H1 (cell line): ENCODE measurements at regions not wholly inside any gene's neighbourhood (a gene's known extent, or its start where the extent isn't known, plus 50 kb on each side); places are given as distances from the start of the nearest gene placed in this dataset.

Experiments
- ATF3 ChIP-seq: IDR thresholded peaks from 2 replicates; pipeline ENCODE4 v1.6.1; 2011; ENCODE audit warnings: low read depth, mild to moderate bottlenecking, low read length; ENCODE audit not compliant: insufficient read depth
- BACH1 ChIP-seq: IDR thresholded peaks from 2 replicates; pipeline ENCODE4 v1.6.1; 2012; ENCODE audit warnings: low read length, improper control_type of control experiment
- BCL11A ChIP-seq, 2 experiments: IDR thresholded peaks; one replicate each; pipeline ENCODE4 v1.6.1; 2011; ENCODE audit warnings: low read depth in 2 of 2, low read length in 2 of 2, mild to moderate bottlenecking in 2 of 2
- RBBP5 ChIP-seq: IDR thresholded peaks from 2 replicates; pipeline ENCODE4 v1.7.1; 2012; ENCODE audit warnings: low read depth, mild to moderate bottlenecking, inconsistent platforms, low read length, moderate library complexity, borderline replicate concordance
- SIX5 ChIP-seq: IDR thresholded peaks from 2 replicates; pipeline ENCODE4 v1.6.1; 2011; ENCODE audit warnings: mild to moderate bottlenecking, low read depth, low read length
- TAF7 ChIP-seq: optimal IDR thresholded peaks from 2 replicates; pipeline ENCODE3; 2011; ENCODE audit warnings: low read depth, mild to moderate bottlenecking, inconsistent platforms, low read length, moderate library complexity, borderline replicate concordance
- TCF12 ChIP-seq: IDR thresholded peaks from 2 replicates; pipeline ENCODE4 v1.6.1; 2011; ENCODE audit warnings: low read depth, mild to moderate bottlenecking, low read length
- TF ChIP-seq, protein P1 (sequence below): fragments of 300-600 bp; sonication (generic); IDR thresholded peaks from 2 replicates; pipeline ENCODE4 v1.7.1; 2012; ENCODE audit warnings: low read length, moderate library complexity, mild to moderate bottlenecking, inconsistent platforms; ENCODE audit not compliant: insufficient replicate concordance
- TF ChIP-seq, protein P2 (sequence below), 3 experiments: IDR thresholded peaks; 1 replicate in 2 of 3; 2 replicates in 1 of 3; pipeline versions ENCODE4 v1.5.1 to v1.6.1; 2011; ENCODE audit warnings: low read length in 3 of 3, mild to moderate bottlenecking in 3 of 3, inconsistent platforms in 2 of 3, low read depth in 1 of 3, moderate library complexity in 1 of 3; ENCODE audit not compliant: insufficient read depth in 1 of 3; ENCODE audit errors: control extremely low read depth in 1 of 3

DNA sequence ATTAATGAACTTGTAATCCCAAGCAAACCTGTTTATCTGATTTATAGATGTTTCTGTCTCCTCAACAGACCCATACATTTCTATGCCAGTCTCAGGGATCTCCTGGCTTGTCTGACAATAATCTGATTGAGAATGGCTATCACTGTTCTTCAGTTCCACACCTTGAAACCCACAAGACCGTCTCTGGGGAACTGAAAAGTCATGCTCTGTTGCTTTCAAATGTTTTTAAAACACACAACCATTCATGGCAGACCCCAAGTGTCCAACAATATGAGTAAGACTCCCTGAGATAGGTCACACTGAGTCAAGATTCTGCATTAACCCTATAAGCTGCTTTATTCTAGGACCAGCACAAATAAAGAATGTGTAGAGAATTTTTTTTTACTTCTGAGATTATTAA, 611.2 kb upstream of the PLXNA2 start (continued):
- TF ChIP-seq, protein P1, sequence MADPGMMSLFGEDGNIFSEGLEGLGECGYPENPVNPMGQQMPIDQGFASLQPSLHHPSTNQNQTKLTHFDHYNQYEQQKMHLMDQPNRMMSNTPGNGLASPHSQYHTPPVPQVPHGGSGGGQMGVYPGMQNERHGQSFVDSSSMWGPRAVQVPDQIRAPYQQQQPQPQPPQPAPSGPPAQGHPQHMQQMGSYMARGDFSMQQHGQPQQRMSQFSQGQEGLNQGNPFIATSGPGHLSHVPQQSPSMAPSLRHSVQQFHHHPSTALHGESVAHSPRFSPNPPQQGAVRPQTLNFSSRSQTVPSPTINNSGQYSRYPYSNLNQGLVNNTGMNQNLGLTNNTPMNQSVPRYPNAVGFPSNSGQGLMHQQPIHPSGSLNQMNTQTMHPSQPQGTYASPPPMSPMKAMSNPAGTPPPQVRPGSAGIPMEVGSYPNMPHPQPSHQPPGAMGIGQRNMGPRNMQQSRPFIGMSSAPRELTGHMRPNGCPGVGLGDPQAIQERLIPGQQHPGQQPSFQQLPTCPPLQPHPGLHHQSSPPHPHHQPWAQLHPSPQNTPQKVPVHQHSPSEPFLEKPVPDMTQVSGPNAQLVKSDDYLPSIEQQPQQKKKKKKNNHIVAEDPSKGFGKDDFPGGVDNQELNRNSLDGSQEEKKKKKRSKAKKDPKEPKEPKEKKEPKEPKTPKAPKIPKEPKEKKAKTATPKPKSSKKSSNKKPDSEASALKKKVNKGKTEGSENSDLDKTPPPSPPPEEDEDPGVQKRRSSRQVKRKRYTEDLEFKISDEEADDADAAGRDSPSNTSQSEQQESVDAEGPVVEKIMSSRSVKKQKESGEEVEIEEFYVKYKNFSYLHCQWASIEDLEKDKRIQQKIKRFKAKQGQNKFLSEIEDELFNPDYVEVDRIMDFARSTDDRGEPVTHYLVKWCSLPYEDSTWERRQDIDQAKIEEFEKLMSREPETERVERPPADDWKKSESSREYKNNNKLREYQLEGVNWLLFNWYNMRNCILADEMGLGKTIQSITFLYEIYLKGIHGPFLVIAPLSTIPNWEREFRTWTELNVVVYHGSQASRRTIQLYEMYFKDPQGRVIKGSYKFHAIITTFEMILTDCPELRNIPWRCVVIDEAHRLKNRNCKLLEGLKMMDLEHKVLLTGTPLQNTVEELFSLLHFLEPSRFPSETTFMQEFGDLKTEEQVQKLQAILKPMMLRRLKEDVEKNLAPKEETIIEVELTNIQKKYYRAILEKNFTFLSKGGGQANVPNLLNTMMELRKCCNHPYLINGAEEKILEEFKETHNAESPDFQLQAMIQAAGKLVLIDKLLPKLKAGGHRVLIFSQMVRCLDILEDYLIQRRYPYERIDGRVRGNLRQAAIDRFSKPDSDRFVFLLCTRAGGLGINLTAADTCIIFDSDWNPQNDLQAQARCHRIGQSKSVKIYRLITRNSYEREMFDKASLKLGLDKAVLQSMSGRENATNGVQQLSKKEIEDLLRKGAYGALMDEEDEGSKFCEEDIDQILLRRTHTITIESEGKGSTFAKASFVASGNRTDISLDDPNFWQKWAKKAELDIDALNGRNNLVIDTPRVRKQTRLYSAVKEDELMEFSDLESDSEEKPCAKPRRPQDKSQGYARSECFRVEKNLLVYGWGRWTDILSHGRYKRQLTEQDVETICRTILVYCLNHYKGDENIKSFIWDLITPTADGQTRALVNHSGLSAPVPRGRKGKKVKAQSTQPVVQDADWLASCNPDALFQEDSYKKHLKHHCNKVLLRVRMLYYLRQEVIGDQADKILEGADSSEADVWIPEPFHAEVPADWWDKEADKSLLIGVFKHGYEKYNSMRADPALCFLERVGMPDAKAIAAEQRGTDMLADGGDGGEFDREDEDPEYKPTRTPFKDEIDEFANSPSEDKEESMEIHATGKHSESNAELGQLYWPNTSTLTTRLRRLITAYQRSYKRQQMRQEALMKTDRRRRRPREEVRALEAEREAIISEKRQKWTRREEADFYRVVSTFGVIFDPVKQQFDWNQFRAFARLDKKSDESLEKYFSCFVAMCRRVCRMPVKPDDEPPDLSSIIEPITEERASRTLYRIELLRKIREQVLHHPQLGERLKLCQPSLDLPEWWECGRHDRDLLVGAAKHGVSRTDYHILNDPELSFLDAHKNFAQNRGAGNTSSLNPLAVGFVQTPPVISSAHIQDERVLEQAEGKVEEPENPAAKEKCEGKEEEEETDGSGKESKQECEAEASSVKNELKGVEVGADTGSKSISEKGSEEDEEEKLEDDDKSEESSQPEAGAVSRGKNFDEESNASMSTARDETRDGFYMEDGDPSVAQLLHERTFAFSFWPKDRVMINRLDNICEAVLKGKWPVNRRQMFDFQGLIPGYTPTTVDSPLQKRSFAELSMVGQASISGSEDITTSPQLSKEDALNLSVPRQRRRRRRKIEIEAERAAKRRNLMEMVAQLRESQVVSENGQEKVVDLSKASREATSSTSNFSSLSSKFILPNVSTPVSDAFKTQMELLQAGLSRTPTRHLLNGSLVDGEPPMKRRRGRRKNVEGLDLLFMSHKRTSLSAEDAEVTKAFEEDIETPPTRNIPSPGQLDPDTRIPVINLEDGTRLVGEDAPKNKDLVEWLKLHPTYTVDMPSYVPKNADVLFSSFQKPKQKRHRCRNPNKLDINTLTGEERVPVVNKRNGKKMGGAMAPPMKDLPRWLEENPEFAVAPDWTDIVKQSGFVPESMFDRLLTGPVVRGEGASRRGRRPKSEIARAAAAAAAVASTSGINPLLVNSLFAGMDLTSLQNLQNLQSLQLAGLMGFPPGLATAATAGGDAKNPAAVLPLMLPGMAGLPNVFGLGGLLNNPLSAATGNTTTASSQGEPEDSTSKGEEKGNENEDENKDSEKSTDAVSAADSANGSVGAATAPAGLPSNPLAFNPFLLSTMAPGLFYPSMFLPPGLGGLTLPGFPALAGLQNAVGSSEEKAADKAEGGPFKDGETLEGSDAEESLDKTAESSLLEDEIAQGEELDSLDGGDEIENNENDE, result no peak
- TF ChIP-seq TAF7 (no peak), RBBP5 (no peak), ATF3 (no peak), BACH1 (no peak), BCL11A (IDR thresholded peaks at IDR 0.05; ENCODE audit: low read depth in 2 of 2, low read length in 2 of 2) (no peak), TCF12 (no peak), SIX5 (no peak)
- TF ChIP-seq, protein P2, sequence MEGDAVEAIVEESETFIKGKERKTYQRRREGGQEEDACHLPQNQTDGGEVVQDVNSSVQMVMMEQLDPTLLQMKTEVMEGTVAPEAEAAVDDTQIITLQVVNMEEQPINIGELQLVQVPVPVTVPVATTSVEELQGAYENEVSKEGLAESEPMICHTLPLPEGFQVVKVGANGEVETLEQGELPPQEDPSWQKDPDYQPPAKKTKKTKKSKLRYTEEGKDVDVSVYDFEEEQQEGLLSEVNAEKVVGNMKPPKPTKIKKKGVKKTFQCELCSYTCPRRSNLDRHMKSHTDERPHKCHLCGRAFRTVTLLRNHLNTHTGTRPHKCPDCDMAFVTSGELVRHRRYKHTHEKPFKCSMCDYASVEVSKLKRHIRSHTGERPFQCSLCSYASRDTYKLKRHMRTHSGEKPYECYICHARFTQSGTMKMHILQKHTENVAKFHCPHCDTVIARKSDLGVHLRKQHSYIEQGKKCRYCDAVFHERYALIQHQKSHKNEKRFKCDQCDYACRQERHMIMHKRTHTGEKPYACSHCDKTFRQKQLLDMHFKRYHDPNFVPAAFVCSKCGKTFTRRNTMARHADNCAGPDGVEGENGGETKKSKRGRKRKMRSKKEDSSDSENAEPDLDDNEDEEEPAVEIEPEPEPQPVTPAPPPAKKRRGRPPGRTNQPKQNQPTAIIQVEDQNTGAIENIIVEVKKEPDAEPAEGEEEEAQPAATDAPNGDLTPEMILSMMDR (IDR thresholded peaks at IDR 0.05; ENCODE audit: control extremely low read depth in 1 of 3, insufficient read depth in 1 of 3, low read depth in 1 of 3, low read length in 3 of 3), result no peak
